AG10803 (cell line): ENCODE measurements at regions not wholly inside any gene's neighbourhood (a gene's known extent, or its start where the extent isn't known, plus 50 kb on each side); places are given as distances from the start of the nearest gene placed in this dataset.
"Not testable (repeated sequence)": the region's sequence is repeated elsewhere in the genome, so short reads cannot be mapped to it uniquely, and the experiment has no call there.

ENCODE experiments used
- DNase-seq: peaks from one replicate; pipeline ENCODE4 v3.0.0; 2010; ENCODE audit warnings: low read depth
- H3K4me3 ChIP-seq: 2 replicates; pipeline ENCODE4 v1.5.1; 2011; ENCODE audit warnings: mild to moderate bottlenecking, low read length, control low read depth
- TF ChIP-seq, protein P1 (sequence below): conservative IDR thresholded peaks from 2 replicates; pipeline ENCODE4 v1.5.1; 2011; ENCODE audit warnings: mild to moderate bottlenecking, low read length, control low read depth, inconsistent platforms

DNA sequence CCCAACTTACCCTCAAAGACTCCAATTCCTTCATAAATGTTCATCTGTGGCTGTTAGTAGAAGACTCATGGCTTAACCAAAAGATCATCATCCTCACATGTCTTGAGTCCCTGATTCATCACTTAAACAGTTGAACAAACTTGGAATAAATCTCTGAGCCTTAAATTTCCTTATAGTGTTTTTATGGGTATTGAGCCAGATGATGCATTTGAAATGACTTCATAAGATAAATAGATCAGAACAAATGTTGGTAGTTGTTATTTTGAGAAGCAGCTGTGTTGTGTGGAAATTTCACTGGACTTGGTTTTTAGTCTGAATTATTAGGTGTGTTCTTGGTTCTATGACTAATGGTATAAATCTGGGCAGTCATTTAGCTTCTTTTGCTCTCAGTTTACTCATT lies 236.2 kb downstream of the NNT start:
- DNase-seq, result peak; percentile 86
- no peak overlapping the region for H3K4me3 ChIP-seq
- TF ChIP-seq, protein P1, sequence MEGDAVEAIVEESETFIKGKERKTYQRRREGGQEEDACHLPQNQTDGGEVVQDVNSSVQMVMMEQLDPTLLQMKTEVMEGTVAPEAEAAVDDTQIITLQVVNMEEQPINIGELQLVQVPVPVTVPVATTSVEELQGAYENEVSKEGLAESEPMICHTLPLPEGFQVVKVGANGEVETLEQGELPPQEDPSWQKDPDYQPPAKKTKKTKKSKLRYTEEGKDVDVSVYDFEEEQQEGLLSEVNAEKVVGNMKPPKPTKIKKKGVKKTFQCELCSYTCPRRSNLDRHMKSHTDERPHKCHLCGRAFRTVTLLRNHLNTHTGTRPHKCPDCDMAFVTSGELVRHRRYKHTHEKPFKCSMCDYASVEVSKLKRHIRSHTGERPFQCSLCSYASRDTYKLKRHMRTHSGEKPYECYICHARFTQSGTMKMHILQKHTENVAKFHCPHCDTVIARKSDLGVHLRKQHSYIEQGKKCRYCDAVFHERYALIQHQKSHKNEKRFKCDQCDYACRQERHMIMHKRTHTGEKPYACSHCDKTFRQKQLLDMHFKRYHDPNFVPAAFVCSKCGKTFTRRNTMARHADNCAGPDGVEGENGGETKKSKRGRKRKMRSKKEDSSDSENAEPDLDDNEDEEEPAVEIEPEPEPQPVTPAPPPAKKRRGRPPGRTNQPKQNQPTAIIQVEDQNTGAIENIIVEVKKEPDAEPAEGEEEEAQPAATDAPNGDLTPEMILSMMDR, result no peak

DNA sequence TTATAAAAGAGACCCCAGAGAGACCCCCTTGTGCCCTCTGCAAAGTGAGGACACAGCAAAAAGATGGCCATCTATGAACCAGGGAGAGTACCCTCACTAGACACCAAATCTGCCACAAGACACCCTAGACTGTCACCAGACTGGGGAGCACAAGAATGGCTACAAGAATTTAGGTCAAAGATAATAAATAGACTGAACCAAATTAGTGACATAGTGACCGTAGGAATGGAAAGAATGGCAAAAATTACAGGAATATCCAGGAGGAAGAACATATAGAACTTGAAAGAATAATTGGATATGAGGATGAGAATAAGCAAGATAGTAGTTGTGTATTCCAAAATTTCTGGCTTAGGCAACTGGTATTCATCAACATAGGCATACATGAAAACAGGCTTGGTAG lies 235.0 kb downstream of the NNT start:
- DNase-seq, result no peak
- TF ChIP-seq, protein P1, result no peak
- H3K4me3 ChIP-seq, result no peak overlapping the region

DNA sequence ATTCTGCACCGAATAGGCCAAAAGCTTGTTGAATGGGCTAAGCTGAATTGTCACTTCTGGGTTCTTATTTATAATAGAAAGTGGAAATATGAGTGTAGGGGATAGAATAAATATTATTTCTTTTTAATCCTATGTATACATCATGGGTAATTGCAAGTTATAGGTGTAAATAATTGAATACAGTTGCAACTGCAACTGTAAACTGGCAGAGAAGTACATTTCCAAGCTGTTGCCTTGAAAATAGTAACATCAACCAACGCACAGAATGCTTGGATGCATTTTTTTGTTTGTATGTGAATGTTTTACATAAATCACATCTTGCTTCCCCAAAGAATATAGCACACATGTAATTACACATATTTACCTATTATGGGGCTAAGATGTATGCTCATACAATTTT lies 234.1 kb downstream of the NNT start:
- TF ChIP-seq, protein P1, result no peak
- DNase-seq, result no peak
- no peak overlapping the region for H3K4me3 ChIP-seq

DNA sequence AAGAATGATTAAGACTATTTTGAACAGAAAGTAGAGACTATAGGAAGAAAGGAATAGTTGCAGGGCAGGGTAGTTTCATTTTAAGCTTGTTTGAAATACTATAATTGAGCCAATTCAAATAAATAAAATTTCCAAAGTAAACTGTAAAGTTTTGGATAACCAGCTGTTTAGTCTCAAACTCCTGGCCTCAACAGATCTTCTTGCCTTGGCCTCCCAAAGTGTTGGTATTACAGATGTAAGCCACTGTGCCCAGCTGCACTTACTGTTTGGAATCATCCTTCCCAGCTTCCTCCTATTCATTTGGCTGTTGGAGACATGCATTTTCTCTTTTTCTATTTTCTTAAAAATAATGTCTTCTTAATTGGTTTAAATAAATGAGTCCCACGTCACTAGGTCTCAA lies 231.0 kb downstream of the NNT start:
- H3K4me3 ChIP-seq, result no peak overlapping the region
- TF ChIP-seq, protein P1, result no peak
- DNase-seq, result no peak

DNA sequence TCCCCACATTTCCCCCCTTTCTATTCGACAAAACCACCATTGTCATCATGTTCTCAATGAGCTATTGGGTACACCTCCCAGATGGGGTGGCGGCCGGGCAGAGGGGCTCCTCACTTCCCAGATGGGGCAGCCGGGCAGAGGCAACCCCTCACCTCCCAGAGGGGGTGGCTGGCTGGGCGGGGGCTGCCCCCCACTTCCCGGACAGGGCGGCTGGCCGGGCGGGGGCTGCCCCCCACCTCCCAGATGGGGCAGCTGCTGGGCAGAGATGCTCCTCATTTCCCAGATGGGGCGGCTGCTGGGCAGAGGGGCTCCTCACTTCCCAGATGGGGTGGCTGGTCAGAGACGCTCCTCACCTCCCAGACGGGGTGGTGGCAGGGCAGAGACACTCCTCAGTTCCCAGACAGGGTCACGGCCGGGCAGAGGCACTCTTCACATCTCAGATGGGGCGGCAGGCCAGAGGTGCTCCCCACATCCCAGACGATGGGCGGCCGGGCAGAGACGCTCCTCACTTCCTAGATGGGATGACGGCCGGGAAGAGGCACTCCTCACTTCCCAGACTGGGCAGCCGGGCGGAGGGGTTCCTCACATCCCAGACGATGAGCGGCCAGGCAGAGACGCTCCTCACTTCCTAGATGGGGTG lies 221.5 kb downstream of the NNT start:
- not testable (repeated sequence) for DNase-seq, H3K4me3 ChIP-seq

DNA sequence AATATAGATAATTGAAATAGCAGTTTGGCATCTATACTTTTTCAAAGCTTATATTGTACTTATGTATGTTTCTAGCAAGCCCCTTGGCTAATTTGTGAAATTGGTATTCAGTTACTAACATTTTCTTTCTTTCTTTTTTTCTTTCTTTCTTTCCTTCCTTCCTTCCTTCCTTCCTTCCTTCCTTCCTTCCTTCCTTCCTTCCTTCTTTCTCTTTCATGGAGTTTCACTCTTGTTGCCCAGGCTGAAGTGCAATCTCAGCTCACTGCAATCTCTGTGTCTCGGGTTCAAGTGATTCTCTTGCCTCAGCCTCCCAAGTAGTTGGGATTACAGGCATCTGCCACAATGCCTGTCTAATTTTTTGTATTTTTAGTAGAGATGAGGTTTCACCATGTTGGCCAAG lies 215.4 kb downstream of the NNT start:
- DNase-seq, H3K4me3 ChIP-seq: not testable (repeated sequence)

DNA sequence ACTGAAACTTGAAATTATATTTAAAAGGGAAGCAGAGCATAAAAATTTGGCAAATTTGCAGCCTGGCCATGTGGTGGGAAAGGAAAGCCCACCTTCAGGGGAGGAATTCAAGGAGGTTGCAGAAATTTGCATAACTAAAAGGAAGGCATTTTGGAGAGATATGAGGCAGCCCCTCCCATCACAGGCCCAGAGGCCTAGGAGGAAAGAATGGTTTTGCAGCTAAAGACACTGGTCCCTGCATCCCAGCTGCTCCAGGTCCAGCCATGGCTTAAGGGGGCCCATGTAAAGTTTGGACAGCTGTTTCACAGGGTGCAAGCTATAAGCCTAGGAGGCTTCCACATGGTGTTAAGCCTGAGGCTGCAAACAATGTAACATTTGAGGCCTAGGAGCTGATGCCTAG lies 212.5 kb downstream of the NNT start:
- TF ChIP-seq, protein P1, result no peak
- H3K4me3 ChIP-seq, result no peak overlapping the region

DNA sequence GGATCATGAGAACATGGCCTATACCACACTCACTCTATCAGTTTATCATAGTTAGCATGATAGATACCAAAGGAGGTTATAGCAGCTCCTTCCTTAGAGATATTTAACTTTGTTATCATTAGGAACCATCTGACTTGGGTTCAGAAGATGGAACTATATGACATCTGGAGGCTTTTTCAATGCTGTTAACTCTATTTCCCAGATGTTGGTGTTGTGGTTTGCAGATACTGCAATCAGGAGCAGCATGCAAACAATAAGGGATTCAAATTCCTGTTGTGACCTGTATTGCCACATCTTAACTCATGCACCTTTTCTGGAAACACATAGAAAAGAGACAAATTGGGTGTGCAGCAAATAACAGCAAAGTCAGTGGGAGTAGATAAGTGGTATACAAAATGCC lies 201.7 kb downstream of the NNT start:
- H3K4me3 ChIP-seq, result no peak overlapping the region
- DNase-seq, result no peak
- TF ChIP-seq, protein P1, result no peak

More for the DNA sequence above, 212.5 kb downstream of the NNT start:
- DNase-seq, result no peak
